Activated T-helper 1 cell treated with anti-CD3 and anti-CD28 coated beads, Interleukin-2, amount 50 U/mL, for 16 hours (primary cell): ENCODE measurements at regions not wholly inside any gene's neighbourhood (a gene's known extent, or its start where the extent isn't known, plus 50 kb on each side); places are given as distances from the start of the nearest gene placed in this dataset.

ENCODE experiments used
- DNase-seq, 2 donors: peaks; one replicate each; pipeline ENCODE4 v3.0.0-alpha.2; 2020; ENCODE audit warnings: low read depth in 1 of 2, low spot score in 1 of 2

DNA sequence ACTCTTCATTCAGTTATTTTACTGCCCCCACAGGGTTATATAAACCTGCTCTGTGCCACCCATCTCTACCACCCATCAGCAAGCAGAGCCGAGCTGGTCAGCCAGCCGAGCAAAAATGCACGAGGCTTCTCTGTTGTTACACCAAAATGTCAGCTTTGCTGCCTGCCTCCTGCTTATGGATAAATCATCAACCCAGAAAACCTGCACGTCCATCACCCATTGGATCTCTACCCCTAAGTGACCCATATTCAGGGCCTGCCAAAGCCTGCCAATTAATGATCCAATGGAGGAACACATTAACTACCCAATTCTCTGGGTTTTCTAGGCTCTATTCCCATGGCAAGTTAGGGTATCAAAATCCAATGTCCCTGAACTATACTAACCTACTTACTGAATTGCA lies 365.5 kb upstream of the ACVR2A start:
- no peak for DNase-seq

DNA sequence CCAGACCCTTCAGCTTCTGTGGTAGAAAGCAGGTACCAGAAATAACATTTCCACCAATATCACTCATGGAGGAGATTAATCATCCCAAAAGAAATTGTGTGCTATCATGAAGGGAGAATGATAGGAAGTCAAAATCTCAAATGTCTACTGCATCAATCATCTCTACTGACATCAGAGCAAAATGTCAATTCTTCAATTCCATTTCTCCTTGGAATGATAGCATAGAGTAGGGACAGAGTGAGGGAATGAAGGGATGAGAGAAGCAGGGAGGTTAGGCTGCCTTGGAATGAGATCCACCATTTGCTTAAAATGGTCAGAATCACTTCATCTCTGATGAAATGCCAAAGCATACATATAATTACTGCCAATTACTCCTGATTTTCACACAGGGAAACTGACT lies 371.8 kb upstream of the ACVR2A start:
- no peak for DNase-seq

DNA sequence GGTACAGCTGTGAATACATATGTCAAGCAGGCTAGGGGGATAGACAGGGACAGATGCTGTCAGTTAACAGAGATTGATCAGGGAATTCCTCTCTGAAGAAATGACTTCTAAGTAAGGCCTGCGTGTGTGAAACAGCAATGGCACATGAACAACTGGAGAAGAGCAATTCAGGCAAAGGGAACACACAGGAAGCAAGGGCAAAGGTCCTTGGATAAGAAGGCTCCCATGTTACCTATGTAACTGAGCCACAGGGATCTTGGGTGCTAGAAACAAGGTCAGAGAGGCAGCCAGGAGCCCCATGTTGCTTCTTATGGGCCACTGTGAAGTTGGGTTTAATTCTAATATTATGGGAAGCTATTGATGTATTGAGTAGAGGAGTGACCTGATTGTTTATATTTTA lies 373.7 kb upstream of the ACVR2A start:
- no peak for DNase-seq

DNA sequence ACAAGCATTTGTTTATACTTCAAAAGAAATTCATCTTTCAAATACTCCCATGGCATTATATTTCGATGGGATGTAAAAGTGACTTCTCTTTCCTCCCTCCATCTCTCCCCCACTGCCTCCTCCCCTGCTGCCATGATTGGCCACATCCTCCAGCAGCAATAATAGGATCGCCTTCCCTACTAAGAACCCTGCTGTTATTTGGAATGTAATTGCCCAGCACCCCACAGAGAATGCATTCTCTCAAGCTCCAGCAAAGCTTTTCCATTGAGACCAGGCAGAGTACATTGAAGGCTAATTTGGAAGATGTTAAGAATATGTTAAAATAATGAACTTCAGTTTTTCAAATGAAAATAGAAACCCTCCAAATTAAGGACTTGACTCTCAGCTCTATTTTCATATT lies 375.4 kb upstream of the ACVR2A start:
- DNase-seq = no peak

DNA sequence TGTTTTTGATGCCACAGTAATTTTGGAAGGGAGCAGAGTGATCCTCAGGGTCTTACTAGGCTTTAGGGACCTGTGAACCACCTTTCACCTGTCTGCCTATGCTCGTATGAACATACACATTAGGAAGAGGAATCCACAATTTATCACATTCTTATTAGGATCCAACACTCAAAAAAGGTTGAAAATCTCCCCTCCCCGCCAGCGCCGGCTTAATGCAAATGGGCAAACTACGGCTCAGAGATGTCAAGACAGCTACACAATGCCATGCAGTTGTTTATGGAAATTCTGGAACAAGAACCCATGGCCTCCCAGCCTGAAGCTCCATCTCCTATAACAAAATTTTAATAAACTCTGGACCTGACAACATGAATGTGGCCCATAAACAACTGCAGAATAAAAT lies 375.9 kb upstream of the ACVR2A start:
- DNase-seq = no peak

DNA sequence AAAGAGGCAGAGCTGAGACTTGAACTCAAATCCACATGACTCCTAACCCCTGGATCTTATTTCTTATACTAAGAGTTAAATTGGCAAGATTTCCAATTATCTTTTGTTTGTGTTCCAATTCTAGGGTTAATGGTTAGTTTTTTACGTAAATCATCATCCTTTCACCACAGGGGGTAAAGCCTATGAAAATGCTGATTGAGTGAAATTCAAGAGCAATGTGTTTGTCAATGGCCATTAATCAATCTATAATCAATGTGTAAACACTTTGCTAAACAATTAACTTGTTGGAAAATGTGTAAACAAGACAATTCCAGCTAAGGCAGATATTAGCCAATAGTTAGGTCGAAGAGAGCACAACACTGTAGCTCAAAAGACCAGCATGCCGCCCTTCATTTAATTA lies 376.5 kb upstream of the ACVR2A start:
- DNase-seq = no peak

DNA sequence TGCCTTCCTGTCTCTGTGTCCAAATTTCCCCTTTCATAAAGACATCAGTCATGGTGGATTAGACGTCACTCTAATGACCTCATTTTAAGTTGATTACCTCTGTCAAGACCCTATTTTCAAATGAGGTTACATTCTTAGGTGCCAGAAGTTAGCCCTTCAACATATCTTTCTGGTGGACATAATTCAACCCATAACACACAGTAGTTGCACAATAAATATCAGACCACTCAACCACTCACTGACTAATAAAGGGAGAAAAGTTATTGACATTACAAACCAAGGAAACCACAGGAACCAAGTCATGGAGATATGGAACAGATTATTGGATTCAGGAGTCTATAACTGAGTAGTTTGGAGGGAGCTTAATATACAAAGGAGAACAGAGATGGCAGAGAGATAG lies 377.4 kb upstream of the ACVR2A start:
- no peak for DNase-seq

DNA sequence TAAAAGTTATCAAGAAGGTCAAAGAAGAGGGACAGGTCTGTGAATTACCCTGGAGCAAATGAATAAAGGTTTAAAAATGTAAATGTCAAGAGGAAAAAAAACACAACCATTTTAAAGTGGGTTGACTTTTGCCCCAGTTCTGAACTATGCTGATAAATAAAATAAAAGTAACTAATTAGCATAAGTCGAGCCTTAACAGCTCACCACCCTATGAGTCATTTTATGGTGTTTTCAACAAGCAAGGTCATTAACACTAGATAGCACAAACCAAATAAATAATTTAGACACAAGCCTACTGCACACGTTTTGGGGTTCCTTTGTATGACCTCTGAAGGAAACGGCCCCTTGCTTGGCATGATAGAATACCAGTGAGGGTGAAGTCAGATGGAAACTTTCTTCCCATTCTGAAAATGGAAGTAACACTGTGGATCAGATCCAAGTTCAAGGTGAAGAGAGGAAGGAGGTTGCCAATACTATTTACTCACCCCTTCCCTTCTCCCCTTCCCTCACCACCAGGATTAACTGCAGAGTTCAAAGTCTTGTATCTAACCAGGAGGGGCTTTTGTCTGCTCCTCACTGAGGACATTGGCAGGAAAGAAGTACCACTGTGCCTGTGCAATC lies 380.0 kb upstream of the ACVR2A start:
- no peak for DNase-seq

DNA sequence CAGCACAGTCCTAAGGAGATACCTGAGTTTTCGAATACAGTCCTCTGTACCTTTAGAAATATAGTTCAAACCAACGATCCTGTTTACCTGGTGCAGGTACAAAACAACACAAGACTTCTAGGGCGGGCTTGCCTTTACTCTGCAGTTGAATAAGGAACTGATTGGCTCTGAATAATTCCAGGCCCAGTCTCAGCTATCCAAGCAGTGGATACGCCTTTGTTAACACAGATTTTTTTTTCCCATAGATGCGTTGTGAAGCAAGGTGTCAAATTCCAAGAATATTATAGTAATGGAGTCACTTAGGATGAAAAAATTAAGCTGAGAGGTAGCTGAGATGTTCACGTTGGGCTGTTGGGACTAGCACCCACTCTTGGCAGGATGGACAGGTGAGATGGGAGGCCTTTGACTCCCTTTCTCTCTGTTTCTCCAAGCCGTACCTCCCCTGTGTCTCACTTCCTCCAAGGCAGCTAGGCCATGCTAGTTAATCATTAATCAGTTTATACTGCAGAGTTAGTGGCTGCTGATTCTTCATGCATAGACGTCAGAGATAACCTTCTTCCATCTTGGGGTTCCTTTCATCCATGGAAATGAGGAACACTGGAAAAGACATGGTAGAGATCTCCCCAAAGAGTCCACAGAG lies 380.8 kb upstream of the ACVR2A start:
- no peak for DNase-seq

DNA sequence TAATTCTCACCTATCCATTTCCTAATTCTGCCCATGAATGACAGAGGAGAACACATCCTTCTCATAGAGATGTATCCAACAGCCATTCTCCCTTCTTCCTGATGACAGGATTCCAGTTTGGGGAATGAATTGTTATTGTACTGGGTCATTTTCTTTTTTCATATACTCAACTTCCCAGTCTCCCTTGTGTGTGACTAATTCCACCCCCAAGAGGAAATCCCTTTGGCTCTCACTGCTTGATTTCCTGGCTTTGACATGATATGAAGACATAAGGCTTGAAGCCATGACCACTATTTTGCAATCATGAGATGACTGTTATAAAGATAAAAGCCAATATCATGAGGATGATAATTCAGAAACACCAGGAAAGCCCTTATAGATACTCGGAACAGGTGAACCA lies 384.7 kb upstream of the ACVR2A start:
- DNase-seq = no peak

DNA sequence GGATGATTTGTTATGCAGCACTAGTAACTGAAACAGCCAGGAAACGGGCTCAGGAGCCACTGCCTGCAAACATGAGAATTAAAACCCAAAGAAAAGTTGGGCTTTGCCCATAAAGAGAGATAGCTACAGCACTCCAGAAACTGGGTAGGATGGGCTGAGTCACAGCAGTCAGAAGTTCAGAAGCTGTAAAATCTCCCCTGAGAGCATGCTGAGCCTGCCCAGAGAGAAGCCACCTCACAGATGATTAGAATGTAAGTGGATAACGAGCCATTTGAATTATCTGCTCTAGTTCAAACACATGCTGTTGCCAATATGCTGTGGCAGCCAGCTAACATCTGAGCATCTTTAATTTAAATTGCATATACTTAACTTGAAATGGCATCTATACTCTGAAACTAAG lies 388.1 kb upstream of the ACVR2A start:
- DNase-seq = no peak

DNA sequence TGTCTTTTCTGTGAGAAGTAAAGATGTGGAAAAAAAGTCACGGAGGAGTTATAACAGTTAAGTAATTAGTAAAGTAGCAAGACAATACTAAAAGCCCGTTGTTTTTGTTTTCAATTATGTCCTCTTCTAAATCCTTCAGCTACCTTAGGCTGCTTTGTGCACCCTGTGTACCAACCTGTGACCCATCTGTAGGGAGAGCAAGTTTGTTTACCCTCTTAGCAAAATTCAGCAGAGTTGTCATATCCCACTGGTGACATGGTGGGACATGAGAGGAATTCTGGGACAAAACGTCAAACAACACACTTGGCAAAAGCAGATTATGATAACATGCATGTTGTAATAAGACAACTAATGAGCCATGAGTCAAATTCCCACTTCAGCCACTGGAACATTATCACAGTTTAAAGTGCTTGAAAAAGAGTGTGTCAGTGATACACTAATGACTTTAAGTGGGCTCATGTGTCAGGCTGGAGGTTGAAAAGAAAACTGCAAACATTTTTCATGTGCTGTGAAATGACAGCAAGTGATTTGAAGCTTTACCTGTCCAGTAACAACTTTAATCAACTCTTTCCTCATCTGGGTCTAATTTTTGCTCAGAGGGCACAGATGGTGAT lies 392.8 kb upstream of the ACVR2A start:
- no peak for DNase-seq

DNA sequence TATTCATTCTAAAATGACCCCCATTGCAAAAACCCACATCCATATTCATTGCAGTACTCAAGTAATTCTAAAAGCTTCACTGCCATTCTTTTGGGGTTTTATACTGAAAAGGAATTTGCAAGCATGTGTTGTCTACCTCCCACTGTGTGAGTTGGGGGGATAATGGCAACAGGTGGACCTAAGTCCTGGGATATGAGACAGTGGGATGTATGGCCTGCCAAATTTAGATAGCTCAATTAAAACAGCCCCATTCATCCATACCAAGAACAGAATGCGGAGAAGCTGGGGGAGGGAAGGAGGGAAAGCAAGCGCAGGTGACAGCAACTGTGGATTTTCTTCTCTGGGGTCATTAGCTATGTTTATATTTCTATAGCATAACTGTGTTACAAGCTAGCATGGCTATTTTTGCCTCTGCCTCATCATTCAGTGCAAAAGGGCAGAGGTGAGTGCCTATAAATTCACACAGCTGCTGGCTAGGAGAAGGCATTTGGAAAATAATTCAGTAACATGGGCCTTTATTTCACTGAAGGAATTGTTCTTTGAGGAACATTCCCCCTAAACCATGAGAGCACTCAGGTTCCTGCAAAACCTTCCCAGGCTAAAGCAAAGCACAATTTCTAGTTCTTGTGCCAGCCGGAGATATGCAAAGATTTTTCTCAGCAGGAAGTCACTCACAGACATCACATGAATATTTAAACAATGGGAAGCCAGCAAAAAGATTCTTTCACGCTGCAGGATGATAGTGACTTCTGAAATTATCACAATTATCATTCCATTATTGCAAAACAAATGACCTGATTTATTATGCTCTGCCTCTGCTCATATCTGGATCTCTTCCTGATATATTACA lies 393.9 kb upstream of the ACVR2A start:
- no peak for DNase-seq

DNA sequence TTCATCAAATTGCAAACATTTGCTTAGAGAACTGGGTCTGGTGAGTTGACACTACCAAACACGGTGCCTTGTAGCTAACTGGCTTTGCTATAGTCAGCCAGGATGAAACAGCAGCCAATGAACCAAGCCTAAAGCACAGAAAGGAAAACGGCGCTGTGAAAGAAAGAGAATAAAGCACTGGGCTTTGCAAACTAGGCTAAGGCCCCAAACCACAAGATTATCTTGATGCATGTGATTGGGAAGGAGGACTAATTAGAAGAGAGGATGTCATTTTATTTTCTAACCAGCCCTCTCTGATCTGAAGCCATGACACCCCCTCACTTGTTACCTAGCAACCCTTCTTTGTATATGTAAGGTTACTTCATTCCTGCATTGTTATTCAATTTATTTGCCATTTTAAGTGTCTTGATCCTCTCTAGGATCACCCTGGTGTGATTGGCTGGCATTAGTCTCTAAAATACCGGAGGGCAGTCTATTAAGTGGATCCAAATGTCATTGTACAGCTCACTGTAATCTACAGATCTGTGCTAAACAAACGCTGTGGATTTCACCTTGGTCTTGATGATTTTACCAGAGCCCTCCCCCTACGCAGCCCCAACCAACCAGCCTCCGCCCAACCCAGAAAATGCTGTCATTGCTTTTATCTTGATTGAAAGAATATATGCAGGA lies 395.4 kb upstream of the ACVR2A start:
- DNase-seq = peak; percentile 4 to 6

DNA sequence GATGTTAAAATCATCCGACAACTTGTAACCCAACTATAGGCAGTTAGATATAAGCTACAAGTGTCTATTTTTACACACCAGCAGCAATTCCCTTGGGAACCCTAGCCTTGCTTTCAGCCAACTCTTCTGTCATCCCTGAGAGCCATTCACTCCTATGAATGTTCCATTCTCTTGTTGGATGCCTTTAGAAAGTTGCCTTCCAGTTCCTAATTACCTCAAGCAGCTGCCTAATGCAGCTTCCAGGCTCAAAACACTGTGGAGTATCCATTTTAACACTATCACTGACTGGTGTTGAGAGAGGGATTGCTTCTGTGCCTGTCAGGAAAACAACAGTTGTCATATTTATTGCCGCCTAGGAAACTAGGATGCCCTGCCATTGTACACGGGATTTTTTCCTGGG lies 402.0 kb upstream of the ACVR2A start:
- no peak for DNase-seq

DNA sequence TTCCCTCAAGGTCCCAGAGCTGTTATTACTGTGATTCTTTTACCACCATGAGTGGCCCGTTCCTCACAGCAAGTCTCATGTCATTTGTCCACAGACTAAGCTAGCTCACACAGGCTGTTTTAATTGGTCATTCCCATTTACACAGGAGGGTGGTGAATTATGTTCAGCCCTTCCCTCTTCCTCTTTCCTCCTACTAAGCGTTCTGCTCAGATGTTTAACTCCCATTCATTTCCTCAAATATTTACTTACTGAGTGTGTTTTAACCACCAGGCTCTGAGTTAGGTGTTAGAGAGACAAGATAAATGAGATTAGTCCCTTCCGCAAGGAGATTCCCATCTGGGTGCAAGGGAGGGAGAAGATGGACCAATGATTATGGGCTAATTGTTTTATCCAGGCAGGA lies 403.6 kb upstream of the ACVR2A start:
- DNase-seq = no peak

DNA sequence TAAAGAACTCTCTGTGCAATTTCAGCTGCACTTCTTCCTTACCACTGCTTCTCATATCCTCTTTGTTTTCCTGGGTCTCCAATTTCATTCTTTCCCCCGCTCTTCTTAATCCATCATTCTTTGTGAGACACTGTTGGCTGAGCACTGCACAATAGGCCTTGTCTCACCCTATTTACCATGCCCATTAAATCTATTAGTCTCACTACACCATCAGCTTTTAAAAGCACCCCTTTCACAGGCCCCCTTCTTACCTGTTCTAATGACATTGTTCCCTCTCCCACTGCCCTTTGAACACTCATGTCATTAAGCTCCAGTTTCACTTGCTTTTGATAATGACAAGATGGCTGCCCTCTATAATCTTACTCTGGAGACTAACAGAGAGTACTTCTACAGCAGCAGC lies 404.1 kb upstream of the ACVR2A start:
- no peak for DNase-seq

DNA sequence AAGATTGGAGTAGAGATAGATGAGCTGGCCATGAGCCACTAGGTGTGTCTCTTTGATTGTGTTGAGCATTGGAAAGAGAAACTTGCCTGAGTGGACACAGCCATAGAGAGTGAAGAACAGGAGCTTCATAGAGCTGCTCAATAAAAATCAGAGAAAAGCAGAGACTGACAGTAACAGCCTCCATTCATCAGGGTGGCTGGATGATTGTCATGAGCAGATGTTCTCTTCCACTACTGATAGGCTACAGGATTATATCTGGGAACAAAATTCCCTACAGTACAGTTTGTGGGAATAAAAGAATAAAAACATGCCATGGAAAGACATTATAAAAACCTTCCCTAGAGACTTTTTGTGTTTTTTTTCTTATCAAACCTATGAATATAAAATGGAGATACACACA lies 404.8 kb upstream of the ACVR2A start:
- no peak for DNase-seq

DNA sequence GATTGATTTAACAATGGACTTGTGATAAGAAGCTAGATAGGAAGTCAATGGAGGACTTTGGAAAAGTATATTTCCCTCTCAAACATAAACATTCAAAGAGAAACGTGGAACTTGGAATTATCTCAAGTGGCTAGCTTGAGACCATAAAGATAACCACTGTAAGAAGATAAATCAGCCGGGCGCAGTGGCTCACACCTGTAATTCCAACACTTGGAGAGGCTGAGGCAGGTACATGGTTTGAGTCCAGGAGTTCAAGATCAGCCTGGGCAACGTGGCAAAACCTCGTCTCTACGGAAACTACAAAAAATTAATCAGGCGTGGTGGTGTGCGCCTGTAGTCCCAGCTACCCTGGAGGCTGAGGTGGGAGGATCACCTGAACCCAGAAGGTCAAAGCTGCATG lies 405.9 kb upstream of the ACVR2A start:
- no peak for DNase-seq

DNA sequence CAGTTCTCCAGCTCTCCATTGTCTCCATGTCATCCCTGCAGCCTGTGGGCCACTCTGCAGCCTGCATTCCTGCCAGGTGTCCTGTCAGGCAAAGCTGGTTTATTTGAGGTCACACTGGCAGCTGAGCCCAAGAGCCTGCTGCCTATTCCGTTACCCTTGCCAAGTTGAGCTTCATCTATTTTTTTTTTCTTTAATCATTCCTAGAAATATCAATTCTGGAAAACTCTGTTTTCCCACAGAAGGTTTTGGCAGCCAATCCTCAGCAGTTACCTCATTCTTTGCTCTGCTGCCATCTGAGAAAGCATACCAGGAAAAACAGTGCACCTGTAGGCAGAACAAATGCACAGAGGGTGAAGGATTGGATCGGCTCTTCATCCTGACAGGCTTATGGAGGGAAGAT lies 411.0 kb upstream of the ACVR2A start:
- no peak for DNase-seq

DNA sequence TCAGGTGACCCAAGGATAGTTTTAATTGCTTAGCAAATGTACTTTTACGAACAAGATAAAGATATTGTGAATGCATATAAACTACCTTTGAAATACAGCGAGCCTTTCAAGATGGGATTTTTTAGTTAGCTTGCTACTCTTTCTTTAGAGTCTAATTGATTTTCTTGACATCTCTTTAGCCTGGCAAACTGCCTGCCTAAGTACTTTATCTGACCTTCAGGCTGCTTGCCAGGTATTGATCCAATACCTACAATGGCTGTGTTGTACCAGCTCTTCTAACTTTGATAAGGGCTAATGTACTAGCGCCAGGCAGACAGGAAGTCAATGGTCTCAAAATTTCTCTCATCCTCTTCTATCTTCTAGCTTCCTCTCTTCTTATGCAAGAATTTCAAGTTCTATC lies 414.4 kb upstream of the ACVR2A start:
- no peak for DNase-seq
